ENCODE measurements at regions not wholly inside any gene's neighbourhood (a gene's known extent, or its start where the extent isn't known, plus 50 kb on each side); places are given as distances from the start of the nearest gene placed in this dataset.

DNA sequence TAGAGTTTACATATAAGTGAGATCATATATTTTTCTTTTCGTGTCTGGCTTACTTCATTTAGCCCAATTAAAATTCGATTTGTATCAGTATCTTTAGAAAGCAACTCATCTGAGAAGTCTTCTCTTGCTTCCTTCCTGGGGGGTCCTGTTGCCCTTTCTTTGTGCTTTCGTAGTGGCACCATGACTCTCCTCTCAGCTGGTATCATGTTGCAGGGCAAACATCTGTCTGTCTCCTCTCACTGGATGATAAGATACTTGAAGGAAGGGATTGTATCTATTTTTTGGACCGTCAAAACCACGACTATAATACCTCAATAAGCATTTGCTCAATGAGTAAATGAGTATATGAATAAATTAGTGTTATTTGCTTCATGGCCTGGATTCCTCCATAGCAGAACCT, 382.5 kb upstream of the SORCS1 start:
- no peak for TF ChIP-seq CTCF (IDR thresholded peaks at IDR 0.05)
- no peak for TF ChIP-seq EZH2 (IDR thresholded peaks at IDR 0.05; ENCODE audit: borderline replicate concordance, insufficient read depth, low read depth, low read length, poor library complexity, severe bottlenecking)

All from B cell (primary cell).